ENCODE measurements at regions not wholly inside any gene's neighbourhood (a gene's known extent, or its start where the extent isn't known, plus 50 kb on each side); places are given as distances from the start of the nearest gene placed in this dataset.

GRCh38 chr4:162347842-162348213 lies 184.0 kb upstream of the FSTL5 start:
- Histone ChIP-seq H3K9me3 (ENCODE audit: control insufficient read depth, low read depth, low read length) (no peaks in the 10 kb centered on the region), H3K36me3 (ENCODE audit: control insufficient read depth, low read depth, low read length) (no peaks in the 10 kb centered on the region), H3K27me3 (ENCODE audit: control insufficient read depth, insufficient read depth, low read length) (no peaks in the 10 kb centered on the region), H3K27ac (ENCODE audit: low read length) (no peak overlapping the region), H3K9ac (ENCODE audit: low read length) (no peak overlapping the region), H3K4me1 (ENCODE audit: control insufficient read depth, low read depth, low read length) (no peaks in the 10 kb centered on the region), H3K4me3 (ENCODE audit: low read length) (no peak overlapping the region)

GRCh38 chr4:162347156-162347841 lies 183.5 kb upstream of the FSTL5 start:
- H3K27ac ChIP-seq (ENCODE audit: low read length), result no peak overlapping the region

GRCh38 chr4:162343967-162344366 lies 180.2 kb upstream of the FSTL5 start:
- Histone ChIP-seq H3K36me3 (ENCODE audit: control insufficient read depth, low read depth, low read length) (no peaks in the 10 kb centered on the region), H3K27ac (ENCODE audit: low read length) (no peak overlapping the region), H3K4me1 (ENCODE audit: control insufficient read depth, low read depth, low read length) (no peaks in the 10 kb centered on the region), H3K27me3 (ENCODE audit: control insufficient read depth, insufficient read depth, low read length) (no peaks in the 10 kb centered on the region), H3K9me3 (ENCODE audit: control insufficient read depth, low read depth, low read length) (no peaks in the 10 kb centered on the region), H3K9ac (ENCODE audit: low read length) (no peak overlapping the region), H3K4me3 (ENCODE audit: low read length) (no peak overlapping the region)

More at GRCh38 chr4:162347156-162347841, 183.5 kb upstream of the FSTL5 start:
- no peaks in the 10 kb centered on the region for H3K4me1 ChIP-seq (ENCODE audit: control insufficient read depth, low read depth, low read length)
- no peaks in the 10 kb centered on the region for H3K36me3 ChIP-seq (ENCODE audit: control insufficient read depth, low read depth, low read length)
- H3K9me3 ChIP-seq (ENCODE audit: control insufficient read depth, low read depth, low read length), result no peaks in the 10 kb centered on the region
- no peaks in the 10 kb centered on the region for H3K27me3 ChIP-seq (ENCODE audit: control insufficient read depth, insufficient read depth, low read length)
- H3K4me3 ChIP-seq (ENCODE audit: low read length), result no peak overlapping the region
- no peak overlapping the region for H3K9ac ChIP-seq (ENCODE audit: low read length)

- no peaks in the 10 kb centered on the region for H3K36me3 ChIP-seq (ENCODE audit: control insufficient read depth, low read depth, low read length)
- H3K4me1 ChIP-seq (ENCODE audit: control insufficient read depth, low read depth, low read length), result no peaks in the 10 kb centered on the region
- no peak overlapping the region for H3K4me3 ChIP-seq (ENCODE audit: low read length)
- no peak overlapping the region for H3K9ac ChIP-seq (ENCODE audit: low read length)
- no peaks in the 10 kb centered on the region for H3K9me3 ChIP-seq (ENCODE audit: control insufficient read depth, low read depth, low read length)
- no peaks in the 10 kb centered on the region for H3K27me3 ChIP-seq (ENCODE audit: control insufficient read depth, insufficient read depth, low read length)
- H3K27ac ChIP-seq (ENCODE audit: low read length), result no peak overlapping the region
Measured at GRCh38 chr4:162341533-162341932, 177.7 kb upstream of the FSTL5 start.

GRCh38 chr4:162323919-162324318 lies 160.1 kb upstream of the FSTL5 start:
- no peaks in the 10 kb centered on the region for H3K27me3 ChIP-seq (ENCODE audit: control insufficient read depth, insufficient read depth, low read length)
- no peaks in the 10 kb centered on the region for H3K9me3 ChIP-seq (ENCODE audit: control insufficient read depth, low read depth, low read length)
- no peak overlapping the region for H3K4me3 ChIP-seq (ENCODE audit: low read length)
- no peak overlapping the region for H3K27ac ChIP-seq (ENCODE audit: low read length)
- H3K9ac ChIP-seq (ENCODE audit: low read length), result no peak overlapping the region
- H3K4me1 ChIP-seq (ENCODE audit: control insufficient read depth, low read depth, low read length), result no peaks in the 10 kb centered on the region
- H3K36me3 ChIP-seq (ENCODE audit: control insufficient read depth, low read depth, low read length), result no peaks in the 10 kb centered on the region

- Histone ChIP-seq H3K27ac (ENCODE audit: low read length) (no peak overlapping the region), H3K27me3 (ENCODE audit: control insufficient read depth, insufficient read depth, low read length) (no peaks in the 10 kb centered on the region), H3K9ac (ENCODE audit: low read length) (no peak overlapping the region), H3K9me3 (ENCODE audit: control insufficient read depth, low read depth, low read length) (no peaks in the 10 kb centered on the region), H3K36me3 (ENCODE audit: control insufficient read depth, low read depth, low read length) (no peaks in the 10 kb centered on the region), H3K4me3 (ENCODE audit: low read length) (no peak overlapping the region), H3K4me1 (ENCODE audit: control insufficient read depth, low read depth, low read length) (no peaks in the 10 kb centered on the region)
Measured at GRCh38 chr4:162322054-162322453, 158.3 kb upstream of the FSTL5 start.

GRCh38 chr4:162285753-162286152 lies 122.0 kb upstream of the FSTL5 start:
- no peaks in the 10 kb centered on the region for H3K27me3 ChIP-seq (ENCODE audit: control insufficient read depth, insufficient read depth, low read length)
- no peaks in the 10 kb centered on the region for H3K36me3 ChIP-seq (ENCODE audit: control insufficient read depth, low read depth, low read length)
- no peak overlapping the region for H3K9ac ChIP-seq (ENCODE audit: low read length)
- no peak overlapping the region for H3K27ac ChIP-seq (ENCODE audit: low read length)
- no peak overlapping the region for H3K4me3 ChIP-seq (ENCODE audit: low read length)
- no peaks in the 10 kb centered on the region for H3K4me1 ChIP-seq (ENCODE audit: control insufficient read depth, low read depth, low read length)
- no peaks in the 10 kb centered on the region for H3K9me3 ChIP-seq (ENCODE audit: control insufficient read depth, low read depth, low read length)

- Histone ChIP-seq H3K27me3 (ENCODE audit: control insufficient read depth, insufficient read depth, low read length) (no peaks in the 10 kb centered on the region), H3K4me3 (ENCODE audit: low read length) (no peak overlapping the region), H3K27ac (ENCODE audit: low read length) (no peak overlapping the region), H3K4me1 (ENCODE audit: control insufficient read depth, low read depth, low read length) (no peaks in the 10 kb centered on the region), H3K36me3 (ENCODE audit: control insufficient read depth, low read depth, low read length) (no peaks in the 10 kb centered on the region), H3K9ac (ENCODE audit: low read length) (no peak overlapping the region), H3K9me3 (ENCODE audit: control insufficient read depth, low read depth, low read length) (no peaks in the 10 kb centered on the region)
Measured at GRCh38 chr4:162282684-162283083, 118.9 kb upstream of the FSTL5 start.

GRCh38 chr4:162274354-162274753 lies 110.6 kb upstream of the FSTL5 start:
- H3K9ac ChIP-seq (ENCODE audit: low read length), result no peak overlapping the region

GRCh38 chr4:162272215-162272614 lies 108.4 kb upstream of the FSTL5 start:
- H3K4me3 ChIP-seq (ENCODE audit: low read length), result no peak overlapping the region
- no peaks in the 10 kb centered on the region for H3K27me3 ChIP-seq (ENCODE audit: control insufficient read depth, insufficient read depth, low read length)
- H3K36me3 ChIP-seq (ENCODE audit: control insufficient read depth, low read depth, low read length), result no peaks in the 10 kb centered on the region
- H3K27ac ChIP-seq (ENCODE audit: low read length), result no peak overlapping the region
- no peaks in the 10 kb centered on the region for H3K4me1 ChIP-seq (ENCODE audit: control insufficient read depth, low read depth, low read length)
- no peak overlapping the region for H3K9ac ChIP-seq (ENCODE audit: low read length)
- H3K9me3 ChIP-seq (ENCODE audit: control insufficient read depth, low read depth, low read length), result no peaks in the 10 kb centered on the region

More at GRCh38 chr4:162274354-162274753, 110.6 kb upstream of the FSTL5 start:
- no peak overlapping the region for H3K27ac ChIP-seq (ENCODE audit: low read length)
- no peaks in the 10 kb centered on the region for H3K36me3 ChIP-seq (ENCODE audit: control insufficient read depth, low read depth, low read length)
- H3K27me3 ChIP-seq (ENCODE audit: control insufficient read depth, insufficient read depth, low read length), result no peaks in the 10 kb centered on the region
- no peak overlapping the region for H3K4me3 ChIP-seq (ENCODE audit: low read length)
- no peaks in the 10 kb centered on the region for H3K9me3 ChIP-seq (ENCODE audit: control insufficient read depth, low read depth, low read length)
- no peaks in the 10 kb centered on the region for H3K4me1 ChIP-seq (ENCODE audit: control insufficient read depth, low read depth, low read length)

- Histone ChIP-seq H3K9me3 (ENCODE audit: control insufficient read depth, low read depth, low read length) (peaks cover 14% of the 10 kb centered on the region), H3K4me1 (ENCODE audit: control insufficient read depth, low read depth, low read length) (no peaks in the 10 kb centered on the region), H3K9ac (ENCODE audit: low read length) (no peak overlapping the region), H3K4me3 (ENCODE audit: low read length) (no peak overlapping the region), H3K36me3 (ENCODE audit: control insufficient read depth, low read depth, low read length) (no peaks in the 10 kb centered on the region), H3K27ac (ENCODE audit: low read length) (no peak overlapping the region), H3K27me3 (ENCODE audit: control insufficient read depth, insufficient read depth, low read length) (no peaks in the 10 kb centered on the region)
Measured at GRCh38 chr4:162268911-162269310, 105.1 kb upstream of the FSTL5 start.

GRCh38 chr4:162265802-162266201 lies 102.0 kb upstream of the FSTL5 start:
- no peak overlapping the region for H3K4me3 ChIP-seq (ENCODE audit: low read length)
- peaks cover 16% of the 10 kb centered on the region for H3K9me3 ChIP-seq (ENCODE audit: control insufficient read depth, low read depth, low read length)
- no peaks in the 10 kb centered on the region for H3K36me3 ChIP-seq (ENCODE audit: control insufficient read depth, low read depth, low read length)

More at GRCh38 chr4:162265802-162266201, 102.0 kb upstream of the FSTL5 start:
- no peak overlapping the region for H3K9ac ChIP-seq (ENCODE audit: low read length)
- H3K27me3 ChIP-seq (ENCODE audit: control insufficient read depth, insufficient read depth, low read length), result no peaks in the 10 kb centered on the region
- H3K27ac ChIP-seq (ENCODE audit: low read length), result no peak overlapping the region
- no peaks in the 10 kb centered on the region for H3K4me1 ChIP-seq (ENCODE audit: control insufficient read depth, low read depth, low read length)

All from iPS-18a (cell line).